ENCODE measurements at regions not wholly inside any gene's neighbourhood (a gene's known extent, or its start where the extent isn't known, plus 50 kb on each side); places are given as distances from the start of the nearest gene placed in this dataset.

- peaks cover 36% of the 10 kb centered on the region for H3K4me1 ChIP-seq (ENCODE audit: insufficient read depth, low read length)
- H4K20me1 ChIP-seq (ENCODE audit: insufficient read depth, low read length) = no peaks in the 10 kb centered on the region
- no peaks in the 10 kb centered on the region for H3K9me3 ChIP-seq (ENCODE audit: low read depth, low read length)
- H3K27ac ChIP-seq (ENCODE audit: low read depth, low read length) = no peak overlapping the region
- H3K4me2 ChIP-seq (ENCODE audit: insufficient read depth, low read length) = no peak overlapping the region
- DNase-seq (ENCODE audit: insufficient read length, low spot score, missing footprints) = no peak
- no peak for TF ChIP-seq CTCF (IDR thresholded peaks at IDR 0.05; ENCODE audit: extremely low read depth, low read depth, low read length)
- no peaks in the 10 kb centered on the region for H3K36me3 ChIP-seq (ENCODE audit: insufficient read depth, low read length)
- no peaks in the 10 kb centered on the region for H3K79me2 ChIP-seq (ENCODE audit: insufficient read depth, low read length)
- no peak overlapping the region for H2AFZ ChIP-seq (ENCODE audit: low read length)
- no peak overlapping the region for H3K4me3 ChIP-seq (ENCODE audit: insufficient read depth, low read length)
- no peaks in the 10 kb centered on the region for H3K27me3 ChIP-seq (ENCODE audit: insufficient read depth, low read length)
These were observed 77.3 kb upstream of the RPS23 start for GRCh38 chr5:82355496-82355895.

- Histone ChIP-seq H3K27ac (ENCODE audit: low read depth, low read length) (no peak overlapping the region), H3K9me3 (ENCODE audit: low read depth, low read length) (no peaks in the 10 kb centered on the region), H3K4me3 (ENCODE audit: insufficient read depth, low read length) (no peak overlapping the region), H2AFZ (ENCODE audit: low read length) (no peak overlapping the region), H3K79me2 (ENCODE audit: insufficient read depth, low read length) (no peaks in the 10 kb centered on the region), H3K27me3 (ENCODE audit: insufficient read depth, low read length) (no peaks in the 10 kb centered on the region), H3K4me1 (ENCODE audit: insufficient read depth, low read length) (peaks cover 36% of the 10 kb centered on the region), H3K4me2 (ENCODE audit: insufficient read depth, low read length) (no peak overlapping the region), H3K36me3 (ENCODE audit: insufficient read depth, low read length) (no peaks in the 10 kb centered on the region), H4K20me1 (ENCODE audit: insufficient read depth, low read length) (no peaks in the 10 kb centered on the region)
- no peak for DNase-seq (ENCODE audit: insufficient read length, low spot score, missing footprints)
- no peak for TF ChIP-seq CTCF (IDR thresholded peaks at IDR 0.05; ENCODE audit: extremely low read depth, low read depth, low read length)
These were observed 76.9 kb upstream of the RPS23 start for GRCh38 chr5:82355053-82355452.

DNA sequence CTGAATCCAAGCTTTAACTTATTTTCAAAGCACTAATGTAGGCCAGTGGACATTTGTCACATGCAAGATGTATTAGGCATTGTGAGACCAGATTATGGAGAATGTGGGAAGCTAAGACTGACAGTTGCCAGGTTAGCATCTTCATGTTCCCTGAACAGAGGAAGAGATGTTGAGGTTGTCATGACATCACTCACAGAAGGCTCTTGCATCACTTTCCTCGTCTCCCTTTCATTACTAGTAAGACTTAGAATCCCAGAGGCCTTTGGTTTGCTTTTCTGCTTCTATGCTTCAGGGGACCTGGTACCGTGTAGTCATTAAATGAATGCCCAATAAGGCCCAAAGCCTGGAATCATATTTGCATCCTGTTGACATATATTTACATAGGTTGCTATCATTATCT is 76.4 kb upstream of the RPS23 start:
- H3K4me1 ChIP-seq (ENCODE audit: insufficient read depth, low read length) = peaks cover 37% of the 10 kb centered on the region

DNA sequence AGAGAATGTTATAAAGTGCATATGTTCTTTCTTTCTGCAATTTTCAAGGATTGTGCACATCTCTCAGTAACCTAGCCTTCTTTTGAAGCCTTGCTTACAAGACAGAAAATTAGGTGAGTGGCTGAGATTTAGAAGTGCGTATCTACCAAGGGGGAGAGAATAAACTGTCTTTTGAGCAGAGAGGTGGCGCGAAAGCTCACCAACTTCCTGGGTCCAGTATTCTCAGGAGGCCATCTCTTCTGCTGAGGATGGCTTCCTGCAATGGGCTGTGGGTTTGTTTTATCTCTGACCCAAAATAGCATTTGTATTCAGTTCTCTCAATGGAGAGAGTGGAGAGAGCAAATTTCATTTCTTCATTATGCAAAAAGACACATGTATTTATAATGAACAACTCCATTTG is 75.4 kb upstream of the RPS23 start:
- no peak for DNase-seq (ENCODE audit: insufficient read length, low spot score, missing footprints)
- Histone ChIP-seq H3K4me3 (ENCODE audit: insufficient read depth, low read length) (no peak overlapping the region), H4K20me1 (ENCODE audit: insufficient read depth, low read length) (no peaks in the 10 kb centered on the region), H3K79me2 (ENCODE audit: insufficient read depth, low read length) (no peaks in the 10 kb centered on the region), H2AFZ (ENCODE audit: low read length) (no peak overlapping the region), H3K27me3 (ENCODE audit: insufficient read depth, low read length) (no peaks in the 10 kb centered on the region), H3K9me3 (ENCODE audit: low read depth, low read length) (no peaks in the 10 kb centered on the region), H3K27ac (ENCODE audit: low read depth, low read length) (no peak overlapping the region), H3K4me1 (ENCODE audit: insufficient read depth, low read length) (peaks cover 40% of the 10 kb centered on the region), H3K36me3 (ENCODE audit: insufficient read depth, low read length) (no peaks in the 10 kb centered on the region), H3K4me2 (ENCODE audit: insufficient read depth, low read length) (no peak overlapping the region)
- TF ChIP-seq CTCF (IDR thresholded peaks at IDR 0.05; ENCODE audit: extremely low read depth, low read depth, low read length) = no peak

More for the DNA sequence above, 76.4 kb upstream of the RPS23 start:
- Histone ChIP-seq H2AFZ (ENCODE audit: low read length) (no peak overlapping the region), H3K27ac (ENCODE audit: low read depth, low read length) (no peak overlapping the region), H3K4me2 (ENCODE audit: insufficient read depth, low read length) (no peak overlapping the region), H3K4me3 (ENCODE audit: insufficient read depth, low read length) (no peak overlapping the region), H3K36me3 (ENCODE audit: insufficient read depth, low read length) (no peaks in the 10 kb centered on the region), H3K27me3 (ENCODE audit: insufficient read depth, low read length) (no peaks in the 10 kb centered on the region), H4K20me1 (ENCODE audit: insufficient read depth, low read length) (no peaks in the 10 kb centered on the region), H3K9me3 (ENCODE audit: low read depth, low read length) (no peaks in the 10 kb centered on the region), H3K79me2 (ENCODE audit: insufficient read depth, low read length) (no peaks in the 10 kb centered on the region)
- DNase-seq (ENCODE audit: insufficient read length, low spot score, missing footprints) = no peak
- TF ChIP-seq CTCF (IDR thresholded peaks at IDR 0.05; ENCODE audit: extremely low read depth, low read depth, low read length) = no peak
